Muscle of back (tissue), 3 donors: ENCODE measurements at regions not wholly inside any gene's neighbourhood (a gene's known extent, or its start where the extent isn't known, plus 50 kb on each side); places are given as distances from the start of the nearest gene placed in this dataset.

ENCODE experiments used
- DNase-seq, 3 donors: peaks; one replicate each; pipeline versions ENCODE4 v3.0.0 to v3.0.0-alpha.2; 2013

DNA sequence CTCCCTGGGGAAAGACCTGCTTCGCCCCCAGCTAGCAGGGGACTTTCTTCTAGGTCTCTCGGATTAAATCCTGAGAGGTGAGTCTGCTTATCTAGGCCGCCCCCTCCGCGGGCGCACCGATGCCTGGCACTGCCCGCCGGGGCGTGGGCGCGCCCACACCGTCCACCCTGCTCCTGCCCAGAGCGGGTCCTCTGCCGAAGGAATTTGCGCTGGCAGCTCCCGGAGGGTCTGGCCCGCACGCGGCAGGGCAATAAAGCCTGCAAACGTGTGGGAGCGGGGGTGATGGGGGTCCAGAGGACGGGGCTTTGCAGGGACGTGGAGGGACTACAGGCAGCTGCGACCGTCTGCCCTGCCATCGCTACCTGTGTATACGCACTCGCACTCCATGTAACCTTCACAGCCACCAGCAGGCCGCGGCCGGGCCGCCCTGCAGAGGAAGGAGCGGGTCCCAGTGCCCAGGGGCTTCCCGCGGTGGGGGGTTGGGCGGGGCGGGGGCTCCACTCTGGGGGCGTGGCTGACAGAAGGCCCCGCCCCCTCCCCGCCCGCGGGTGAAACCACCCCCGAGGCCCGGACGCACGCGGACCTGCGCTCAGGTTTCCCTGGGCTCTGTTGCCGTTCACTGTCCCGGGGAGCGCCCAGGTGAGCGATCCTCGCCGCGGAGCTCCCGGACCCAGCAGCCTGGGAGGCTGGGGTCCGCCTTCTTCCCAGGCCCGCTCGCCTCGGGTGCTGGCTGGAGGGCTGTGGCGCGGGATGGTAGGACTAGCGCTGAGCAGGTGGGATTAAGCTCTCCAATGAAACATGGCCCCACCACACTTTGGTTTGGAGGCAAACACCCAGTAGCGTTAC lies 174.5 kb upstream of the HS6ST1 start:
- DNase-seq, result no peak

DNA sequence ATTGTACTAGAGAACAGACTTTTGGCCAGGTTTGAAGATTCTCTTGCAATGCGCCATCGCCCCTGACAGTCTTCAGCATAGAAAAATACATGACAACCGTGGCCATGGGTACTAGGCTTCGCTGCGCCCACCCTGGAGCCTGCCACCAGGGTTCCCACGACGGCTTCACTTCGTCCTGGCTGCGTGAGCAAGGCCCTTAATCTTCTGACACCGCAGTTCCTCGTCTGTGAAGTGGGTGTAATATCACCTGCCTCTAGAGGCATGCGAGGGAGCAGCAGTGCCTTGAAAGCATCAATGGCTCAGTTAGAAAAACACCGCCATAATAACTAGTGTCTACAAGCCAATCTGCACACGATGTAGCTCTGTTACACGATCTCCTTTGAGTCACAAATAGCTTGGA lies 175.2 kb upstream of the HS6ST1 start:
- DNase-seq, result no peak

- no peak for DNase-seq
Measured at GRCh38 chr2:128494307-128494639, 175.6 kb upstream of the HS6ST1 start.

- DNase-seq, result peak in 1 of 3 donors; percentile 54
Measured at GRCh38 chr2:128494640-128495321, 176.1 kb upstream of the HS6ST1 start.

DNA sequence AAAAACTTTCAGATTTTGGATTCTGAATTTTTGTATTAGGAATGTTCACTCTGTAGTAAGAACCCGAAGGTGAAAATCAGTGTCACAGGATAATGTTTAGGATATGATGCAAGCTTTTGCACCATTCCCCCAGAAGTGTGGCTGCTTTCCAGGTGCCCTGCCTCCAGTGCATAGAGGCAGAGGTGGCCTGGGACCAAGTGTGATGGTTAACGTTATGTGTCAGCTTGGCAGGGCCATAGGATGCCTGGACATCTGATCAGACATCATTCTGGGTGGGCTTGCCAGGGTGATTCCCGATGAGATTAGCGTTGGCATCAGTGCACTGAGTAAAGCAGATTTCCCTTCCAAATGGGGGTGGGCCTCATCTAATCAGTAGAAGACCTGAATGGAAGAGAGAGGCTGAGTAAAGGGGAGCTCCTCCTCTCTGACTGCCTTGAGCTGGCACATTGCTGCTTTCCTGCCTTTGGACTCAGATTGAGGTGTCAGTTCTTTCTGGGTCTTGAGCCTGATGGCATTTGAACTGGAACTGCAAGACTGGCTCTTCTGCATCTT lies 177.4 kb upstream of the HS6ST1 start:
- DNase-seq, result no peak

DNA sequence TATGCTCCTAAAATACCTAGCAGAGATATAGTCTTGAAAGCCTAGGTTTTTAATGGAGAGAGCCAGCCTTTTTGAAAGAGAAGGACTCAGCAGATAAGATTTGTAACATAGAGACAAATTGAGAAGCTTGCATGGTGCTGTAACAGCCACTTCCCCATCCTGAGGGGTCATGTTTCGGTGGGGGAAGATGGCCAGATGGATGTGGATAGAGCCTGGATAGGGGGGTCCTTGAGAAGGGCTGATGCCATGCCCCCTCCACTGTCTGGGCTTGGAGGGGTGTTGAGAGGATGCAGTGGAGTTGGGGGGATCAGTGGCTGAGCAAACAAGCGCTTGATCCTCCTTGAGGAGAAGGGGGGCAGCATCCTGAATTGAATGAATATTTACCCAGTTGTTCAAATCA lies 178.0 kb upstream of the HS6ST1 start:
- no peak for DNase-seq

- DNase-seq, result no peak
Measured at GRCh38 chr2:128497461-128497860, 178.8 kb upstream of the HS6ST1 start.

GRCh38 chr2:128498086-128498485 lies 179.4 kb upstream of the HS6ST1 start:
- no peak for DNase-seq

- DNase-seq, result no peak
Measured at GRCh38 chr2:128498589-128498988, 179.9 kb upstream of the HS6ST1 start.

DNA sequence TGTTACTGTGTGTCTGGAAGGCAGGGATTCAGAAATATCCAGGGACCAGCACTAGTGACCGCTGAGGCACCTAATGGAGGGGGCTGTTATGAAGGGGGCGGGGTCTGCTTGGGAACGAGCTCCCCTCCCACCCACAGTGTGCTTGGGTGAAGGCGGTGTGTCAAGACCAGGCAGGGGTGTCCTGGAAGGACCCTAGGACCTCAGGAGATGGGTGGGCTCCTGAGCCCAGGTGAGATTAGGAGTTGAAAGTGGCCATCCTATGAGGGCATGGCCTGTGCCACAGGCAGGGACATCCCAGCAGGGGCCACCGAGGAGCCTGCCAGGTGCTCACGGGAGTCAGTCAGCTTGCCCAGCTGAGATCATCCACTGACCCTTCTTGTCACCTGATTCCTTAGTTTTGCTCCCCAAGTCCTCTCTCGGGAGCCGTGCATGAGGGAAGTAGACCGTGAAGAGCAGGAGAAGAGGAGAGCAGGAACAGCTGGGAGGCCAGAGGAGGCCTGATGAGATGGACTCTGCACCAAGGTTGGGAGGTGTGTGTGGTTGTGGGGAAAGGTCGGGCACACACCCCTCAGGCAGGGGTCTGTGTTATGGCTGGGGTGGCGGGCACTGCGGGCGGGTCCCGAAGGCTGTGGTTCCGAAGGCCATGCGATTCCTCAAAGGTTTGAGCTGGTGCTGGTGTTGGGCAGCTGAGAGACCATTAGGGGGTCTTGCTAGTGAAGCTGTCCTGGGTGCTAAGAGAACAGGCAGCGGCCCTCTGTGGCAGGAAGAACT lies 180.9 kb upstream of the HS6ST1 start:
- no peak for DNase-seq

GRCh38 chr2:128500138-128500800 lies 181.6 kb upstream of the HS6ST1 start:
- peak in 2 of 3 donors; percentile 41 to 79 for DNase-seq

GRCh38 chr2:128501006-128501690 lies 182.5 kb upstream of the HS6ST1 start:
- no peak for DNase-seq

DNA sequence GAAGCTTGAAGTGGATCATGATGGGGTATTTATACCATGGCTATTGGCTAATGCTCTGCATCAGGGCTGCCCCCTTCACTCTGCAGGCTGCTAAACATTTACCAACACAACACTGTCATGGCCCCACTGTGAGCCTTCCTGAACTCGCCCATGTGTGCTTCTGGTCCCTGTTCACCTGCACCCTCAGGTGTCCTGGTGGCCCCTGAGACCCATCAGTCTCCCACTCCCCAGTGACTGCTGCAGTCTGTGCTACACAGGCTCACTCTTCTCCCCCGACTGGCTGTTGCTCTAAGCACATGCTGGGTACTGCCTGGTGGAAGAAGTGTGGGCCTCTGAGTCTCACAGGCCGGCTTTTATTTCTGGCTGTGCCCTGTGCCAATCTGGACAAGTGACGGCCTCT lies 183.0 kb upstream of the HS6ST1 start:
- no peak for DNase-seq

DNA sequence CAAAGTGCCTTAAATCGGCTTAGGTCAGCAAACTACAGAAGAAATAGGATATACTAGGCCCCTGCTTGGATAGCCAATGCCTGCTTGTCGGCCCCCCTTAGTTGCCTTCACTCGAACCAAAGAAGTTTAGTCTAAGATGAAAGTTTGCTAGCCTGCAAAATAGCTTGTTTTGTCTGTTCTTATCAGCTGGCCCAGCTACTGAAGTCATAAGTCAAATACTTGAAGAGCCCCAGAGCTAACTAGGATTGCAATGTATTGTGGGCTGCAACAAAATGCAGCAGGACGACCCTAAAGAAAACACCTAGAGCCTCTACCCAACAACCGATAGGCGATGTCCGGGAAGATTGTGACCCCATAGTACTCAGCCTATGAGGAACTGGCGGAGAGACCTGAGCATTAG lies 183.5 kb upstream of the HS6ST1 start:
- DNase-seq, result no peak

- no peak for DNase-seq
Measured at GRCh38 chr2:128502638-128503246, 184.1 kb upstream of the HS6ST1 start.

- DNase-seq, result no peak
Measured at GRCh38 chr2:128503399-128504245, 185.0 kb upstream of the HS6ST1 start.

- peak in 1 of 3 donors; percentile 20 for DNase-seq
Measured at GRCh38 chr2:128504246-128505149, 185.8 kb upstream of the HS6ST1 start.

DNA sequence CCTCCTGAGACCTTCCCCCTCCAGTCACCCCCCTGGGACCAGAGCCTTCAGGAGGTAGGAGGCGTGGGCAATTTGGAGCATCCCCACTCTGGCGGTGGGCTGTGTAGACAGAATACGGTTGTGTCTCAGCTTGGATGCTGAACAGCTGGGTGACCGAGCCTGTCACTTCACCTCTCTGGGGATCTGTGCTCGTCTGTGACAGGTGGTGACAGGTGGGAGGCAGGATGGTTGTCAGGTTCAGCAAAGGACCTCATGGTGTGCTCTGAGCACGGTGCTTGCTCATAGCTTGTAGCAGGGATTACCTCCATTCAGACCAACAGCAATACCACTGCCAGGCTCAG lies 186.5 kb upstream of the HS6ST1 start:
- DNase-seq, result peak in 1 of 3 donors; percentile 20
